ENCODE measurements at regions not wholly inside any gene's neighbourhood (a gene's known extent, or its start where the extent isn't known, plus 50 kb on each side); places are given as distances from the start of the nearest gene placed in this dataset.

- no peak for TF ChIP-seq CTCF (IDR thresholded peaks at IDR 0.05; ENCODE audit: low read depth, low read length, missing input control)
- TF ChIP-seq TAF1 (conservative IDR thresholded peaks at IDR 0.05), result no peak
- no peak for TF ChIP-seq HNF4G (IDR thresholded peaks at IDR 0.05)
- TF ChIP-seq RAD21 (IDR thresholded peaks at IDR 0.05), result no peak
- no peak for TF ChIP-seq YY1 (IDR thresholded peaks at IDR 0.05)
- TF ChIP-seq JUND (IDR thresholded peaks at IDR 0.05), result no peak
- TF ChIP-seq MAX (IDR thresholded peaks at IDR 0.05), result no peak
- TF ChIP-seq SP1 (IDR thresholded peaks at IDR 0.05), result no peak
- TF ChIP-seq REST (IDR thresholded peaks at IDR 0.05), result no peak
- TF ChIP-seq GABPA (IDR thresholded peaks at IDR 0.05 in 1 of 2, conservative IDR thresholded peaks at IDR 0.05 in 1 of 2), result no peak
Measured at GRCh38 chr15:29398907-29399306, 129.3 kb upstream of the NSMCE3 start.

Measured in liver (tissue), 3 donors.